UCSD-AML1 (cell line): ENCODE measurements at regions not wholly inside any gene's neighbourhood (a gene's known extent, or its start where the extent isn't known, plus 50 kb on each side); places are given as distances from the start of the nearest gene placed in this dataset.

ENCODE experiments used
- DNase-seq: peaks from one replicate; lab custom pipeline; 2025; ENCODE audit not compliant: unreplicated experiment; lab: John Stamatoyannopoulos, UW

GRCh38 chr15:26477044-26477443 is 295.8 kb downstream of the GABRB3 start:
- DNase-seq = no peak

GRCh38 chr15:26475554-26475953 is 297.3 kb downstream of the GABRB3 start:
- DNase-seq = no peak

- DNase-seq = no peak
These were observed 300.2 kb downstream of the GABRB3 start for GRCh38 chr15:26472661-26473060.

GRCh38 chr15:26461847-26462608 is 310.8 kb downstream of the GABRB3 start:
- DNase-seq = no peak

GRCh38 chr15:26460165-26460564 is 312.7 kb downstream of the GABRB3 start:
- no peak for DNase-seq

- DNase-seq = no peak
These were observed 317.0 kb downstream of the GABRB3 start for GRCh38 chr15:26455828-26456227.

- no peak for DNase-seq
These were observed 319.0 kb downstream of the GABRB3 start for GRCh38 chr15:26453914-26454313.

- DNase-seq = no peak
These were observed 320.9 kb downstream of the GABRB3 start for GRCh38 chr15:26451995-26452394.

- DNase-seq = no peak
These were observed 323.6 kb downstream of the GABRB3 start for GRCh38 chr15:26449291-26449690.

GRCh38 chr15:26443321-26443720 is 329.5 kb downstream of the GABRB3 start:
- no peak for DNase-seq

GRCh38 chr15:26442680-26443079 is 330.2 kb downstream of the GABRB3 start:
- no peak for DNase-seq

GRCh38 chr15:26439681-26440080 is 333.2 kb downstream of the GABRB3 start:
- DNase-seq = no peak

GRCh38 chr15:26438718-26439117 is 334.1 kb downstream of the GABRB3 start:
- DNase-seq = no peak

- DNase-seq = no peak
These were observed 334.6 kb downstream of the GABRB3 start for GRCh38 chr15:26438316-26438715.

- no peak for DNase-seq
These were observed 339.0 kb downstream of the GABRB3 start for GRCh38 chr15:26433818-26434217.

- DNase-seq = no peak
These were observed 339.8 kb downstream of the GABRB3 start for GRCh38 chr15:26433060-26433459.

GRCh38 chr15:26421065-26421464 is 351.8 kb downstream of the GABRB3 start:
- no peak for DNase-seq

GRCh38 chr15:26395624-26396023 is 377.2 kb downstream of the GABRB3 start:
- no peak for DNase-seq

- no peak for DNase-seq
These were observed 378.1 kb downstream of the GABRB3 start for GRCh38 chr15:26394801-26395200.

- DNase-seq = no peak
These were observed 379.9 kb downstream of the GABRB3 start for GRCh38 chr15:26392956-26393355.

GRCh38 chr15:26391567-26392194 is 381.2 kb downstream of the GABRB3 start:
- no peak for DNase-seq

- no peak for DNase-seq
These were observed 390.3 kb downstream of the GABRB3 start for GRCh38 chr15:26382444-26383072.
